ENCODE measurements at regions not wholly inside any gene's neighbourhood (a gene's known extent, or its start where the extent isn't known, plus 50 kb on each side); places are given as distances from the start of the nearest gene placed in this dataset.

DNA sequence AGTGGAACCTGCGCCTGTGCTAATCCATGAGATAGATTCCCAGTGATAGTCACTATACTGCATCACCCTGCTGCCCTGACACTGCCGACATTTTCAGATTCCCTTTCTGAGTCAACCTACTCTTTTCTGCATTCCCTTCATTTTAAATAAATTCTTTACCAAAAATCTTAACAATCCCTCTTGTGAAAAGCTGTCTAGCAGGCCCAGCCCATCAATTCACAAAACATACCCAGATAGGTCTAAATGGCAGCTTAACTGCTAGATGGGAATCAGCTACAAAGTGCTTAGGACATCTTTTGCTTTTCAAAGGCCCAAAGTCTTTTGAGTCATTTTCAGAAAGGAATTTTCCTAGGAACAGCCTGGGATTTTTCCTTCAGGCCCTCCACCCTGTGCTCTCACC is 180.1 kb upstream of the PTBP2 start:
- no peak overlapping the region for H3K4me3 ChIP-seq (ENCODE audit: low read depth, low read length)
- ChIA-PET POLR2A (no interaction called here), CTCF (no interaction called here)
- no peaks in the 10 kb centered on the region for H3K4me1 ChIP-seq (ENCODE audit: control insufficient read depth, insufficient read depth, low read length)
- H3K27ac ChIP-seq (ENCODE audit: extremely low read depth, low read depth, low read length): no peak overlapping the region
- no peaks in the 10 kb centered on the region for H3K9me3 ChIP-seq (ENCODE audit: control insufficient read depth, insufficient read depth, low read depth, low read length)
- TF ChIP-seq ZNF561 (tag by site-specific recombination; IDR thresholded peaks at IDR 0.05; ENCODE audit: borderline replicate concordance) (no peak), SP2 (tag by site-specific recombination; IDR thresholded peaks at IDR 0.05) (no peak)
- H3K36me3 ChIP-seq (ENCODE audit: control insufficient read depth in 2 of 2, insufficient read depth in 1 of 2, low read length in 2 of 2): no peaks in the 10 kb centered on the region

DNA sequence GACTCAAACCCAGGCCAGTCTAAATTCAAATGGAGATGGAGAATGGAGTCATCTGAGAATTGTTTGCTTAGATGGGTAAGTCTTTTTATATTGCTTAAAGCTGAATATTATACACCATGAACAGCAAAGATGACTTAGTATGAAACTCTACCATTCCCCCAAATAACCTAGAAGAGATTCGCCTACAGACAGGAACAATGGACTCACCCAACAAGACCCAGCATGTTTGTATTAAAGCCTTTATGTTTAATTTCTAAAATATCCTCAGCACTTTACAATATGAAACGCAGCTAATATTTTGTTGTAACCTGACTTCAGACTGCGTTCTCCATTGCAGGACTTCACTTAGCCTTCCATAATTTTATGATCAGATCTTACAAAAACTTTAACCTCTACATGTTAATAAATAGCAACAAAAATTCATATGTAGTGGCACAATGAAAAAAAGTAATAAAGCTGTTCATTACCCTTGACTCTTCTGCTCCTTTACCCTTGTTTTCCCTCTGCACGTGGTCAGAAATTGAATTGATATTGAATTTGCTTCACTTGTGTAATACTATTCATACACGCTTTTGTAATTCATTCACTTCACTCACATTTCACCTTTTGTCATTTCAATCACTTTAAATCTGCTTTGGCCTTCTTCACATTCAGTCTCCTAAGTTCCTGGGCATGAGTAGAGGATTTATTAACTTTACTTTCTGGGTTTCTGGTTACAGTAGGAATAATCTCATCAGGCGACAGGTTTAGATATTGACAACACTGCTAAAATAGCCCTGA is 177.3 kb upstream of the PTBP2 start:
- ChIA-PET CTCF (no interaction called here), POLR2A (no interaction called here)
- Histone ChIP-seq H3K36me3 (ENCODE audit: control insufficient read depth in 2 of 2, insufficient read depth in 1 of 2, low read length in 2 of 2) (no peaks in the 10 kb centered on the region), H3K9me3 (ENCODE audit: control insufficient read depth, insufficient read depth, low read depth, low read length) (no peaks in the 10 kb centered on the region), H3K4me3 (ENCODE audit: low read depth, low read length) (no peak overlapping the region), H3K4me1 (ENCODE audit: control insufficient read depth, insufficient read depth, low read length) (no peaks in the 10 kb centered on the region), H3K27ac (ENCODE audit: extremely low read depth, low read depth, low read length) (no peak overlapping the region)
- no peak for TF ChIP-seq FEZF1 (tag by site-specific recombination; IDR thresholded peaks at IDR 0.05)
- TF ChIP-seq ZNF416 (tag by site-specific recombination; IDR thresholded peaks at IDR 0.05): no peak
- TF ChIP-seq ZBTB17 (tag by site-specific recombination; IDR thresholded peaks at IDR 0.05): no peak
- TF ChIP-seq ZNF2 (tag by site-specific recombination; IDR thresholded peaks at IDR 0.05): no peak
- TF ChIP-seq ZNF239 (tag by site-specific recombination; IDR thresholded peaks at IDR 0.05): no peak
- no peak for TF ChIP-seq ZNF16 (tag by site-specific recombination; IDR thresholded peaks at IDR 0.05; ENCODE audit: low read depth)
- no peak for TF ChIP-seq ZNF660 (tag by site-specific recombination; IDR thresholded peaks at IDR 0.05)
- no peak for TF ChIP-seq YY2 (tag by site-specific recombination; IDR thresholded peaks at IDR 0.05)

DNA sequence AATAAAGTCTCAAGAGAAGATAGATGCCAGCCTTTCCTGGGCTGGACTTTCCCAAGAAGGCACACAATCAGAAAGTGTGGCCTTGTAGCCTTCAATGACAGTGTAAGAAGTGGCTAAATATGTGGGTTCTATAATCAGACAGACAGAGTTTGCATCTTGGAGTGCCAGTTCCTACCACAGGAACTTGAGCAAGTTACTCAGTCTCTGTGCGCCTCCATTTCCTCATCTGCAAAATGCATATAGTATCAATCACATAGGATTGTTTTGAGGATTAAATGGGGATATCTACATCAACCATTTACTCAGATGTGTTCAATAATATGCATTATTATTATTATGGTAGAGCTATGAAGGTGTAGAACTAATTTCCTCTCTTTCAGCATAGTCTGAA is 176.8 kb upstream of the PTBP2 start:
- ChIA-PET POLR2A (no interaction called here), CTCF (no interaction called here)
- Histone ChIP-seq H3K4me3 (ENCODE audit: low read depth, low read length) (no peak overlapping the region), H3K4me1 (ENCODE audit: control insufficient read depth, insufficient read depth, low read length) (no peaks in the 10 kb centered on the region), H3K36me3 (ENCODE audit: control insufficient read depth in 2 of 2, insufficient read depth in 1 of 2, low read length in 2 of 2) (no peaks in the 10 kb centered on the region), H3K27ac (ENCODE audit: extremely low read depth, low read depth, low read length) (no peak overlapping the region), H3K9me3 (ENCODE audit: control insufficient read depth, insufficient read depth, low read depth, low read length) (no peaks in the 10 kb centered on the region)
- no peak for TF ChIP-seq EGR2 (tag by site-specific recombination; IDR thresholded peaks at IDR 0.05; ENCODE audit: low read depth)
- no peak for TF ChIP-seq ZSCAN30 (tag by site-specific recombination; IDR thresholded peaks at IDR 0.05)
- no peak for TF ChIP-seq ZNF266 (tag by site-specific recombination; IDR thresholded peaks at IDR 0.05; ENCODE audit: low read depth)
- no peak for TF ChIP-seq ZNF114 (tag by site-specific recombination; IDR thresholded peaks at IDR 0.05)
- TF ChIP-seq, protein P1, sequence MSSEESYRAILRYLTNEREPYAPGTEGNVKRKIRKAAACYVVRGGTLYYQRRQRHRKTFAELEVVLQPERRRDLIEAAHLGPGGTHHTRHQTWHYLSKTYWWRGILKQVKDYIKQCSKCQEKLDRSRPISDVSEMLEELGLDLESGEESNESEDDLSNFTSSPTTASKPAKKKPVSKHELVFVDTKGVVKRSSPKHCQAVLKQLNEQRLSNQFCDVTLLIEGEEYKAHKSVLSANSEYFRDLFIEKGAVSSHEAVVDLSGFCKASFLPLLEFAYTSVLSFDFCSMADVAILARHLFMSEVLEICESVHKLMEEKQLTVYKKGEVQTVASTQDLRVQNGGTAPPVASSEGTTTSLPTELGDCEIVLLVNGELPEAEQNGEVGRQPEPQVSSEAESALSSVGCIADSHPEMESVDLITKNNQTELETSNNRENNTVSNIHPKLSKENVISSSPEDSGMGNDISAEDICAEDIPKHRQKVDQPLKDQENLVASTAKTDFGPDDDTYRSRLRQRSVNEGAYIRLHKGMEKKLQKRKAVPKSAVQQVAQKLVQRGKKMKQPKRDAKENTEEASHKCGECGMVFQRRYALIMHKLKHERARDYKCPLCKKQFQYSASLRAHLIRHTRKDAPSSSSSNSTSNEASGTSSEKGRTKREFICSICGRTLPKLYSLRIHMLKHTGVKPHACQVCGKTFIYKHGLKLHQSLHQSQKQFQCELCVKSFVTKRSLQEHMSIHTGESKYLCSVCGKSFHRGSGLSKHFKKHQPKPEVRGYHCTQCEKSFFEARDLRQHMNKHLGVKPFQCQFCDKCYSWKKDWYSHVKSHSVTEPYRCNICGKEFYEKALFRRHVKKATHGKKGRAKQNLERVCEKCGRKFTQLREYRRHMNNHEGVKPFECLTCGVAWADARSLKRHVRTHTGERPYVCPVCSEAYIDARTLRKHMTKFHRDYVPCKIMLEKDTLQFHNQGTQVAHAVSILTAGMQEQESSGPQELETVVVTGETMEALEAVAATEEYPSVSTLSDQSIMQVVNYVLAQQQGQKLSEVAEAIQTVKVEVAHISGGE (tag by site-specific recombination; conservative IDR thresholded peaks at IDR 0.05; ENCODE audit: low read depth): no peak
- TF ChIP-seq, protein P2, sequence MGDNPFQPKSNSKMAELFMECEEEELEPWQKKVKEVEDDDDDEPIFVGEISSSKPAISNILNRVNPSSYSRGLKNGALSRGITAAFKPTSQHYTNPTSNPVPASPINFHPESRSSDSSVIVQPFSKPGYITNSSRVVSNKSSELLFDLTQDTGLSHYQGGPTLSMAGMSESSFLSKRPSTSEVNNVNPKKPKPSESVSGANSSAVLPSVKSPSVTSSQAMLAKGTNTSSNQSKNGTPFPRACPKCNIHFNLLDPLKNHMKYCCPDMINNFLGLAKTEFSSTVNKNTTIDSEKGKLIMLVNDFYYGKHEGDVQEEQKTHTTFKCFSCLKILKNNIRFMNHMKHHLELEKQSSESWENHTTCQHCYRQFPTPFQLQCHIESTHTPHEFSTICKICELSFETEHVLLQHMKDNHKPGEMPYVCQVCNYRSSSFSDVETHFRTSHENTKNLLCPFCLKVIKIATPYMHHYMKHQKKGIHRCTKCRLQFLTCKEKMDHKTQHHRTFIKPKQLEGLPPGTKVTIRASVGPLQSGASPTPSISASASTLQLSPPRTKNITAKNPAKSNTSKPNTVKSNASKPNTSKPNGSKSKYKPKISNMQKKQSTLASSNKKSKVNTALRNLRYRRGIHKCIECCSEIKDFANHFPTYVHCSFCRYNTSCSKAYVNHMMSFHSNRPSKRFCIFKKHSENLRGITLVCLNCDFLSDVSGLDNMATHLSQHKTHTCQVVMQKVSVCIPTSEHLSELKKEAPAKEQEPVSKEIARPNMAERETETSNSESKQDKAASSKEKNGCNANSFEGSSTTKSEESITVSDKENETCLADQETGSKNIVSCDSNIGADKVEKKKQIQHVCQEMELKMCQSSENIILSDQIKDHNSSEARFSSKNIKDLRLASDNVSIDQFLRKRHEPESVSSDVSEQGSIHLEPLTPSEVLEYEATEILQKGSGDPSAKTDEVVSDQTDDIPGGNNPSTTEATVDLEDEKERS (tag by site-specific recombination; IDR thresholded peaks at IDR 0.05): no peak
- TF ChIP-seq ZNF112 (tag by site-specific recombination; IDR thresholded peaks at IDR 0.05): no peak
- TF ChIP-seq RBAK (tag by site-specific recombination; IDR thresholded peaks at IDR 0.05): no peak
- TF ChIP-seq HOXD13 (CRISPR knock-in tag; IDR thresholded peaks at IDR 0.05; ENCODE audit: borderline replicate concordance): no peak
- TF ChIP-seq, protein P3, sequence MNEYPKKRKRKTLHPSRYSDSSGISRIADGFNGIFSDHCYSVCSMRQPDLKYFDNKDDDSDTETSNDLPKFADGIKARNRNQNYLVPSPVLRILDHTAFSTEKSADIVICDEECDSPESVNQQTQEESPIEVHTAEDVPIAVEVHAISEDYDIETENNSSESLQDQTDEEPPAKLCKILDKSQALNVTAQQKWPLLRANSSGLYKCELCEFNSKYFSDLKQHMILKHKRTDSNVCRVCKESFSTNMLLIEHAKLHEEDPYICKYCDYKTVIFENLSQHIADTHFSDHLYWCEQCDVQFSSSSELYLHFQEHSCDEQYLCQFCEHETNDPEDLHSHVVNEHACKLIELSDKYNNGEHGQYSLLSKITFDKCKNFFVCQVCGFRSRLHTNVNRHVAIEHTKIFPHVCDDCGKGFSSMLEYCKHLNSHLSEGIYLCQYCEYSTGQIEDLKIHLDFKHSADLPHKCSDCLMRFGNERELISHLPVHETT (tag by site-specific recombination; IDR thresholded peaks at IDR 0.05): no peak

All from HEK293 (cell line).